ENCODE measurements at regions not wholly inside any gene's neighbourhood (a gene's known extent, or its start where the extent isn't known, plus 50 kb on each side); places are given as distances from the start of the nearest gene placed in this dataset.

- Histone ChIP-seq H3K4me3 (no peak overlapping the region), H3K36me3 (no peaks in the 10 kb centered on the region), H3K27me3 (no peaks in the 10 kb centered on the region), H3K27ac (no peak overlapping the region), H3K9me3 (no peaks in the 10 kb centered on the region), H3K4me1 (no peaks in the 10 kb centered on the region)
- ATAC-seq (no peak), DNase-seq (no peak)
- no peak for TF ChIP-seq CTCF (IDR thresholded peaks at IDR 0.05)
- intact Hi-C loops (cut with DNase I): no loop called here
These were observed 761.2 kb downstream of the SEMA5A start for GRCh38 chr5:8784692-8785091.

GRCh38 chr5:8788246-8788645 lies 757.6 kb downstream of the SEMA5A start:
- Histone ChIP-seq H3K36me3 (no peaks in the 10 kb centered on the region), H3K4me3 (no peak overlapping the region), H3K4me1 (no peaks in the 10 kb centered on the region), H3K9me3 (peaks cover 0 to 2% of the 10 kb centered on the region in 2 donors), H3K27ac (no peak overlapping the region), H3K27me3 (no peaks in the 10 kb centered on the region)
- intact Hi-C loops (cut with DNase I): no loop called here
- no peak for ATAC-seq
- DNase-seq: no peak
- no peak for TF ChIP-seq CTCF (IDR thresholded peaks at IDR 0.05)

- no peak for TF ChIP-seq CTCF (IDR thresholded peaks at IDR 0.05)
- Histone ChIP-seq H3K4me3 (no peak overlapping the region), H3K27me3 (no peaks in the 10 kb centered on the region), H3K36me3 (no peaks in the 10 kb centered on the region), H3K9me3 (peaks cover 0 to 56% of the 10 kb centered on the region in 2 donors), H3K27ac (no peak overlapping the region), H3K4me1 (no peaks in the 10 kb centered on the region)
- DNase-seq: no peak
- intact Hi-C loops (cut with DNase I): no loop called here
- ATAC-seq: no peak
These were observed 740.2 kb downstream of the SEMA5A start for GRCh38 chr5:8805653-8806052.

GRCh38 chr5:8807636-8808035 lies 738.2 kb downstream of the SEMA5A start:
- no peaks in the 10 kb centered on the region for H3K27me3 ChIP-seq
- no peak for ATAC-seq
- no peak overlapping the region for H3K27ac ChIP-seq
- no peak overlapping the region for H3K4me3 ChIP-seq
- intact Hi-C loops (cut with DNase I): no loop called here
- TF ChIP-seq CTCF (IDR thresholded peaks at IDR 0.05): no peak
- H3K9me3 ChIP-seq: peaks cover 0 to 40% of the 10 kb centered on the region in 2 donors
- no peaks in the 10 kb centered on the region for H3K36me3 ChIP-seq
- DNase-seq: no peak
- H3K4me1 ChIP-seq: no peaks in the 10 kb centered on the region

- TF ChIP-seq CTCF (IDR thresholded peaks at IDR 0.05): no peak
- intact Hi-C loops (cut with DNase I): no loop called here
- ATAC-seq (no peak), DNase-seq (no peak)
- Histone ChIP-seq H3K4me3 (no peak overlapping the region), H3K27ac (no peak overlapping the region), H3K9me3 (peaks cover 0 to 30% of the 10 kb centered on the region in 2 donors), H3K4me1 (no peaks in the 10 kb centered on the region), H3K36me3 (no peaks in the 10 kb centered on the region), H3K27me3 (no peaks in the 10 kb centered on the region)
These were observed 734.3 kb downstream of the SEMA5A start for GRCh38 chr5:8811581-8811980.

All from left lung (tissue), 4 donors.